ENCODE measurements at regions not wholly inside any gene's neighbourhood (a gene's known extent, or its start where the extent isn't known, plus 50 kb on each side); places are given as distances from the start of the nearest gene placed in this dataset.

- TF ChIP-seq CTCF (IDR thresholded peaks at IDR 0.05) (no peak), POLR2A (IDR thresholded peaks at IDR 0.05) (no peak)
These were observed 376.3 kb upstream of the PRMT6 start for GRCh38 chr1:106680216-106680615.

All from testis (tissue), 2 donors.